ENCODE measurements at regions not wholly inside any gene's neighbourhood (a gene's known extent, or its start where the extent isn't known, plus 50 kb on each side); places are given as distances from the start of the nearest gene placed in this dataset.

- no peak for TF ChIP-seq CTCF (IDR thresholded peaks at IDR 0.05)
- Mint-ChIP-seq H3K4me1 (ENCODE audit: low read depth) (peaks cover 2% of the 10 kb centered on the region; the same call in 1 of the 2 replicates), H3K27me3 (ENCODE audit: insufficient read depth) (no peaks in the 10 kb centered on the region; the same call in none of the 2 replicates), H3K36me3 (ENCODE audit: low read depth) (no peaks in the 10 kb centered on the region), H3K4me3 (no peak overlapping the region), H3K27ac (no peak overlapping the region), H3K9me3 (no peaks in the 10 kb centered on the region)
- DNase-seq: no peak
These were observed 52.6 kb upstream of the PDE7B start for GRCh38 chr6:135798751-135799515.

Measured in HFFc6 (cell line).